ENCODE measurements at regions not wholly inside any gene's neighbourhood (a gene's known extent, or its start where the extent isn't known, plus 50 kb on each side); places are given as distances from the start of the nearest gene placed in this dataset.
"Not testable (repeated sequence)": the region's sequence is repeated elsewhere in the genome, so short reads cannot be mapped to it uniquely, and the experiment has no call there.

DNA sequence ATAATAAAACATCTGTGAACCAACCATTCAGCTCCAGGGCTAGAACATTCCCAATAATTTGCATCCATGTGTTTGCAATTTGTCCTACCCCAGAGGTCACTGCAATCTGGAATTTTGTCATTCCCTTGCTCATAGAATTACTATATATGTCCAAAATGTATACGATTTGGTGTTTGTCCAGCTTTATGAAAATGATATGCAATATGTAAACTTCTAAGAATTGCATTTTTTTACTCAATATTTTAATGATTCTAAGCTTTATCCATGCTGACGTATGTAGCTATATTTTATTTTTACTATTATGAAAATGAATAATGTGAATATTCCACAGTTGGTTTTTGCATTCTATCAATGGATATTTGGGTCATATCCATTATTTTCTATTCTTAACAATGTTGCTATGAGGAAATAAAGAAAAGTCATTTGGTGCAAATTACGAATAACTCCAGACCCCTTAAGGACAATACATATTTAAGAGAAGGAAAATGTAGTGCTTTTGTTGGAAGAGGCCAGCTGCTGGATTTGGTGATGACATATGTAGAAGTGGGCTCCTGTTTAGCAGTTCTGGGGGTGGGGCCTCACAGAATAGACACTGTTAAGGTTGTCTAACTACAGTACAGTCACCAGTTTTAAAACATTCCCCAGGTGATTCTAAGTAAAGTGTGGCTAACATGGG lies 139.4 kb downstream of the SLC38A4 start:
- DNase-seq (ENCODE audit: insufficient read length, low spot score) = no peak
- no peak for FAIRE-seq
- TF ChIP-seq POLR2A (IDR thresholded peaks at IDR 0.05; ENCODE audit: low read depth, low read length) (no peak), TAF1 (IDR thresholded peaks at IDR 0.05; ENCODE audit: low read depth, low read length) (no peak), SPI1 (IDR thresholded peaks at IDR 0.05; ENCODE audit: low read depth, low read length) (no peak), POLR2AphosphoS5 (IDR thresholded peaks at IDR 0.05; ENCODE audit: low read depth, low read length) (no peak), PAX5 (IDR thresholded peaks at IDR 0.05; ENCODE audit: insufficient read depth, low read length, severe bottlenecking) (no peak), POU2F2 (IDR thresholded peaks at IDR 0.05; ENCODE audit: low read depth, low read length) (no peak)

DNA sequence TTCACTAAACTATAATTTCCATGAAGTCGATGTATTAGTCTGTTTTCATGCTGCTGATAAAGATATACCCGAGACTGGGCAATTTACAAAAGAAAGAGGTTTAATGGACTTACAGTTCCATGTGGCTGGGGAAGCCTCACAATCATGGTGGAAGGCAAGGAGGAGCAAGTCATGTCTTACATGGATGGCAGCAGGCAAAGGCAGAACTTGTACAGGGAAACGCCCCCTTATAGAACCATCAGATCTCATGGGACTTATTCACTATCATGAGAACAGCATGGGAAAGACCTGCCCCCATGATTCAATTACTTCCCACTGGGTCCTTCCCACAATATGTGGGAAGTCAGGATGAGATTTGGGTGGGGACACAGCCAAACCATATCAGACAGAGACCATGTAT lies 141.6 kb downstream of the SLC38A4 start:
- DNase-seq (ENCODE audit: insufficient read length, low spot score); FAIRE-seq: not testable (repeated sequence)

DNA sequence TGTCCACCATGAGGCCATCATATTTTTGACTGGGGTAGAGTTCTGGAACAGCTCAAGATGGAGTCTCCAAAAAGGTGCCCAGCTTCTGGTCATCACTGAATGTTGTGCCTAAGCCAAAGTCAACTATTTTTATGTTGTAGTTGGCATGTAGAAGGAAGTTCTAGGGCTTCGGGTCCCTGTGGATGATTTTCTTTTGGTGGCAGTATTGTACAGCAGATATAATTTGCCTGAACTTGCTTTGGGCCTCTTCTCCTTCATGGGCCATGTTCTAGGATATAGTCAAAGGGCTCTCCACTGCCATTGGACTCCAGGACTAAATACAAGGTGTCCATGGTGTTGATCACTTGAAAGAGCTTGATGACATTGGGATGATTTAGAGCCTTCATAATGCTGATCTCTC lies 143.6 kb downstream of the SLC38A4 start:
- no peak for DNase-seq (ENCODE audit: insufficient read length, low spot score)
- no peak for FAIRE-seq
- no peak for TF ChIP-seq PAX5 (IDR thresholded peaks at IDR 0.05; ENCODE audit: insufficient read depth, low read length, severe bottlenecking)

DNA sequence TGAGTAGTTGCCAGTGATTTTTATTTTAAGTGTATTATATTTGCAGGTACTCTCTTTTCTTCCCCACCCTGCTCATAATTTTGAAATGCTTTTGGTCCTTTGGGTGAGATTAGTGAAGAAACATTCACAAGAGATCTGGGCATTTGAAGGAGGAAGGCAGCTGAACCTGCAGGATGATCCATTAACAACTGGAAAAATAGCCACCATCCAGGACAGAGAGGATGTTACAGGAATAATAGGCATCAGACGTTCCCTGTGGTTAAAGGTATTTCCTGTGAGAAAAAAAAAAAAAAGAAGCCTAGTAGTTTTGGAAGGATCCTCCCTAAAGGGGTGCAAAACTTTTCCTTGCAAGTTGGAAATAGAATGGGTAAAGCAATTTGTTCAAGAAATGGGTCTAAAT lies 145.3 kb downstream of the SLC38A4 start:
- no peak for FAIRE-seq
- no peak for DNase-seq (ENCODE audit: insufficient read length, low spot score)
- no peak for TF ChIP-seq POU2F2 (IDR thresholded peaks at IDR 0.05; ENCODE audit: low read depth, low read length)
- no peak for TF ChIP-seq SPI1 (IDR thresholded peaks at IDR 0.05; ENCODE audit: low read depth, low read length)
- no peak for TF ChIP-seq POLR2A (IDR thresholded peaks at IDR 0.05; ENCODE audit: low read depth, low read length)
- TF ChIP-seq TAF1 (IDR thresholded peaks at IDR 0.05; ENCODE audit: low read depth, low read length) = no peak
- TF ChIP-seq POLR2AphosphoS5 (IDR thresholded peaks at IDR 0.05; ENCODE audit: low read depth, low read length) = no peak
- no peak for TF ChIP-seq PAX5 (IDR thresholded peaks at IDR 0.05; ENCODE audit: insufficient read depth, low read length, severe bottlenecking)

DNA sequence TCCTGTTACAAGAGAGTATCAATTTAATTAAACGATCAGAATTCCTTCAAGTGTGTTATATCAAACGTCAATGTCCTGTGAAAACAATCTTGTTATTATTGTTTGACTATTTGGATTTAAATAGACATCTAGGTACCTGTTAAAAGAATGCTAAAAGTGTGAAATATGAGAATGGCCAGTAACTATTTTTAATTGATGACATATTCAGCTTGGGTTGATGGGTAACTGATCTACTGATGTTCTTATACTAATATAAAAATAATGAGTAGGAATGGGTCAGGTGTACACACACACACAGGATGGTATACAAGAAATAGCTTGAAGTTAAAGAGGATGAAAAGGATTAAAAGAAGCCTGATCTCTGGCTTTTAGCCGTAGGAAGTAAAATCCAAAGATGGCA lies 146.0 kb downstream of the SLC38A4 start:
- FAIRE-seq (no peak), DNase-seq (ENCODE audit: insufficient read length, low spot score) (no peak)
- TF ChIP-seq PAX5 (IDR thresholded peaks at IDR 0.05; ENCODE audit: insufficient read depth, low read length, severe bottlenecking) (no peak), TAF1 (IDR thresholded peaks at IDR 0.05; ENCODE audit: low read depth, low read length) (no peak), POU2F2 (IDR thresholded peaks at IDR 0.05; ENCODE audit: low read depth, low read length) (no peak), SPI1 (IDR thresholded peaks at IDR 0.05; ENCODE audit: low read depth, low read length) (no peak), POLR2A (IDR thresholded peaks at IDR 0.05; ENCODE audit: low read depth, low read length) (no peak), POLR2AphosphoS5 (IDR thresholded peaks at IDR 0.05; ENCODE audit: low read depth, low read length) (no peak)

DNA sequence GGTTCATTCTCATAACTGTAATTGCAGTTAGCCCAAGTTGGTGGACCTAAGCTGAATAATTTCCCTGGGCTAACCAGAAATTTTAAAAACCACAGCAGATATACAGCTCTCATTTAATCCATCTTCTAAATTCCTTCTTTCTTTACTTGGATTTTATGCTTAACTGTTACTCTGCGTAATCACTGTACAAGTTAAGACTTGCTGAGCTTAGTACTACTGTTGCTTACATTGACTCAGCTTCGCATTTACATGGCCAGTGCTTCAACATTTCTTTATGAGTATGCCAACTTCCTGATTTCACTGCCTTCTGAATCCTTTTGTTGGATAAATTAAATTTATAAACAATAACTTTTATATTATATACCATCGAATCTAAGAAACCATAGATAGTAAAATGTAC lies 147.4 kb downstream of the SLC38A4 start:
- DNase-seq (ENCODE audit: insufficient read length, low spot score) (no peak), FAIRE-seq (no peak)
- TF ChIP-seq TAF1 (IDR thresholded peaks at IDR 0.05; ENCODE audit: low read depth, low read length) (no peak), POLR2AphosphoS5 (IDR thresholded peaks at IDR 0.05; ENCODE audit: low read depth, low read length) (no peak), POU2F2 (IDR thresholded peaks at IDR 0.05; ENCODE audit: low read depth, low read length) (no peak), SPI1 (IDR thresholded peaks at IDR 0.05; ENCODE audit: low read depth, low read length) (no peak), POLR2A (IDR thresholded peaks at IDR 0.05; ENCODE audit: low read depth, low read length) (no peak), PAX5 (IDR thresholded peaks at IDR 0.05; ENCODE audit: insufficient read depth, low read length, severe bottlenecking) (no peak)

DNA sequence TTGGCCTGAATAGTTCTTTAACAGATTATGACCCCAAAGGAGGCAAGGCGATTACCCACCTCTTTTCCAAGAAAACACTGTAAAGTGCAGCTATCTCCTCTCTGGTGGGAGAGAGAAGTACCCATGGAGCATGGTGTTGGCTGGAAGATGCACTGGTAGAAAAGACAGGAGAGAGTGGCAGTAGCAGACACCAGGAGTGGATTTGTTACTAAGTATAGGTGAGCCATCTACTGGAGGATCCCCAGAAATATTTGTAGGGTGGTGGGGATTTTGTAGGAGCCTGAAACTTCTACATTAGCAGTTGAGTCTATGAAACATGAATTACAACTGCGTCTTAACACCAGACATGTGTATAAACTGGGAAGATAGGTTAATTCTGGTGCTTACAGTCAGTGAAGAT lies 148.0 kb downstream of the SLC38A4 start:
- DNase-seq (ENCODE audit: insufficient read length, low spot score) (no peak), FAIRE-seq (no peak)

DNA sequence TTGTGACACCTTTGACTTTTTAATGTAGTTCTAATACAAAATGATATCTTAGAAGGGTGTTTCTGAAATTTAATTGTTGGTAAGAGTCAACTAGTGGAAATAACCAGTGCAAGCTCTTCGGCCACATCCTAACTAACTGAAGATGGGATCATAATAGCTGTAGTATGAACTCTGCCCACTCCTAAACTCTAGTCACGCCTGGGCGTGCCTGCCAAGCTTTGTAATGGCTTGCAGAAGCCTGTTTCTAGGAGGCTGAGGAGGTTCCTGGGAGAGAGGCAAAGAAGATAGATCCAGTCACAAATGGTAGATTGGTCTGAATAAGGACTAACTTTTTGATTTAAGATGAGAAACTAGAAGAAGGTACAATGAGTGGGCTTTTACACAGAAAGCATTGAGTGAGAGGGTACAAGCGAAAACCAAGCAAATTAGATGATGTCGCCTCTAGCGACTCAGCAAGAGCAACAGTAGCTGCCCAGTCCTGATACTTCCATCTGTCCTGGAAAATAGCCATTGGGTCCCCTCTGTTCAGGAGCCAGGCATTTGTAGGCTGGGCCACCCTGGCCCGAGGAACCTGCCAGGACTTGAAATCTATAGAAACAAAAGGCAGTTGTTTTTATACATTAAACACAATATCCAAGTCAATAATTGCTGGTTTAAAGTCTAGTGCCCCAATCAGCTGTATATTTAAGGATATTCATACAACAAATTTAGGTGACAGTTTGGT lies 148.8 kb downstream of the SLC38A4 start:
- FAIRE-seq (peak; percentile 20), DNase-seq (ENCODE audit: insufficient read length, low spot score) (no peak)
- no peak for TF ChIP-seq POU2F2 (IDR thresholded peaks at IDR 0.05; ENCODE audit: low read depth, low read length)
- no peak for TF ChIP-seq POLR2A (IDR thresholded peaks at IDR 0.05; ENCODE audit: low read depth, low read length)
- TF ChIP-seq SPI1 (IDR thresholded peaks at IDR 0.05; ENCODE audit: low read depth, low read length) = no peak
- TF ChIP-seq POLR2AphosphoS5 (IDR thresholded peaks at IDR 0.05; ENCODE audit: low read depth, low read length) = no peak

More for the DNA sequence above, 148.0 kb downstream of the SLC38A4 start:
- TF ChIP-seq POLR2A (IDR thresholded peaks at IDR 0.05; ENCODE audit: low read depth, low read length) = no peak
- no peak for TF ChIP-seq POU2F2 (IDR thresholded peaks at IDR 0.05; ENCODE audit: low read depth, low read length)
- TF ChIP-seq POLR2AphosphoS5 (IDR thresholded peaks at IDR 0.05; ENCODE audit: low read depth, low read length) = no peak
- no peak for TF ChIP-seq PAX5 (IDR thresholded peaks at IDR 0.05; ENCODE audit: insufficient read depth, low read length, severe bottlenecking)
- TF ChIP-seq TAF1 (IDR thresholded peaks at IDR 0.05; ENCODE audit: low read depth, low read length) = no peak
- no peak for TF ChIP-seq SPI1 (IDR thresholded peaks at IDR 0.05; ENCODE audit: low read depth, low read length)

DNA sequence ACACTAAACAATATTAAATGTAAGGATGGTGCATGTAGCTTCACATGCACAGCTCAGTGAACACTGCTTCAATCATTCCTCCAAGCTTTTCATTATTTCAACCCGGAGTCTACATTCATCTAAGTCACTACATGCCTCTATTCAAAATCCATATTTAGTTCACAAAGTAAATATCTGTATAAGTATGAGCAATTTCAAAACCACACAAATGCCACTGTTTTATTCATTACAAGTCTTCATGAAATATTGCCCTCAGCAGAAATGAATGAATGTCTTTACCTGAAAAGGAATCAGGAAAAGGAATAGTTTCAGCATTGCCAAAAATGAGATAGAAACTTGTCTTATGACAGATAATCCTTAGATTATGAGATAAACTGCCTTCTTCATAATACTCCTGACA lies 149.4 kb downstream of the SLC38A4 start:
- TF ChIP-seq PAX5 (IDR thresholded peaks at IDR 0.05; ENCODE audit: insufficient read depth, low read length, severe bottlenecking) (no peak), TAF1 (IDR thresholded peaks at IDR 0.05; ENCODE audit: low read depth, low read length) (no peak), POU2F2 (IDR thresholded peaks at IDR 0.05; ENCODE audit: low read depth, low read length) (no peak), POLR2AphosphoS5 (IDR thresholded peaks at IDR 0.05; ENCODE audit: low read depth, low read length) (no peak), SPI1 (IDR thresholded peaks at IDR 0.05; ENCODE audit: low read depth, low read length) (no peak), POLR2A (IDR thresholded peaks at IDR 0.05; ENCODE audit: low read depth, low read length) (no peak)
- FAIRE-seq = no peak
- DNase-seq (ENCODE audit: insufficient read length, low spot score) = no peak

DNA sequence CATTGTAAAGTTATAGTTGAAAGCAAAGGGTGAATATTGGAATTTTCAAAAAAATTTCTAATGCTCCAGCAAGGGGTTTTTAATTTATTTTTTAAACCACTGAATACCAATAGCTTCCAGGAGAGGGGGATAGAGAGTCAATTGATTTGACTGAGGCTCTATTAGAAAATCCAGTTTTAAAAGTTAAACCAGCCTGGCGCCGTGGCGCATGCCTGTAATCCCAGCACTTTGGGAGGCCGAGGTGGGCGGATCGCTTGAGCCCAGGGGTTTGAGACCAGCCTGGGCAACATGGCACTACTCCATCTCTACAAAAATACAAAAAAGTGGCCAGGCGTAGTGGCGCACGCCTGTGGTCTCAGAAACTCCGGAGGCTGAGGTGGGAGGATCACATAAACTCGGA lies 150.1 kb downstream of the SLC38A4 start:
- FAIRE-seq = no peak
- no peak for DNase-seq (ENCODE audit: insufficient read length, low spot score)

More for the DNA sequence above, 150.1 kb downstream of the SLC38A4 start:
- no peak for TF ChIP-seq POLR2A (IDR thresholded peaks at IDR 0.05; ENCODE audit: low read depth, low read length)
- TF ChIP-seq POU2F2 (IDR thresholded peaks at IDR 0.05; ENCODE audit: low read depth, low read length) = no peak
- no peak for TF ChIP-seq POLR2AphosphoS5 (IDR thresholded peaks at IDR 0.05; ENCODE audit: low read depth, low read length)
- TF ChIP-seq TAF1 (IDR thresholded peaks at IDR 0.05; ENCODE audit: low read depth, low read length) = no peak
- no peak for TF ChIP-seq SPI1 (IDR thresholded peaks at IDR 0.05; ENCODE audit: low read depth, low read length)
- no peak for TF ChIP-seq PAX5 (IDR thresholded peaks at IDR 0.05; ENCODE audit: insufficient read depth, low read length, severe bottlenecking)

Data from GM12891 (cell line).